ENCODE measurements at regions not wholly inside any gene's neighbourhood (a gene's known extent, or its start where the extent isn't known, plus 50 kb on each side); places are given as distances from the start of the nearest gene placed in this dataset.

- TF ChIP-seq CTCF (IDR thresholded peaks at IDR 0.05 in 4 of 5, conservative IDR thresholded peaks at IDR 0.05 in 1 of 5) (no peak), POLR2A (IDR thresholded peaks at IDR 0.05) (no peak)
These were observed 1014.5 kb upstream of the MANEA start for GRCh38 chr6:94562846-94563245.

All from gastrocnemius medialis (tissue), 4 donors.